ENCODE measurements at regions not wholly inside any gene's neighbourhood (a gene's known extent, or its start where the extent isn't known, plus 50 kb on each side); places are given as distances from the start of the nearest gene placed in this dataset.

- TF ChIP-seq GATA3 (IDR thresholded peaks at IDR 0.05; ENCODE audit: low read depth, low read length) (no peak), GATA2 (IDR thresholded peaks at IDR 0.05; ENCODE audit: low read depth, low read length) (no peak)
These were observed 82.7 kb downstream of the THAP12 start for GRCh38 chr11:76298255-76298654.

- TF ChIP-seq GATA3 (IDR thresholded peaks at IDR 0.05; ENCODE audit: low read depth, low read length) (no peak), GATA2 (IDR thresholded peaks at IDR 0.05; ENCODE audit: low read depth, low read length) (no peak)
These were observed 84.0 kb downstream of the THAP12 start for GRCh38 chr11:76296731-76297542.

- TF ChIP-seq GATA2 (IDR thresholded peaks at IDR 0.05; ENCODE audit: low read depth, low read length) = no peak
- no peak for TF ChIP-seq GATA3 (IDR thresholded peaks at IDR 0.05; ENCODE audit: low read depth, low read length)
These were observed 86.9 kb upstream of the WNT11 start for GRCh38 chr11:76293189-76293631.

GRCh38 chr11:76292583-76293188 is 86.4 kb upstream of the WNT11 start:
- TF ChIP-seq GATA2 (IDR thresholded peaks at IDR 0.05; ENCODE audit: low read depth, low read length) (no peak), GATA3 (IDR thresholded peaks at IDR 0.05; ENCODE audit: low read depth, low read length) (no peak)

GRCh38 chr11:76291576-76292526 is 85.5 kb upstream of the WNT11 start:
- no peak for TF ChIP-seq GATA3 (IDR thresholded peaks at IDR 0.05; ENCODE audit: low read depth, low read length)
- TF ChIP-seq GATA2 (IDR thresholded peaks at IDR 0.05; ENCODE audit: low read depth, low read length) = no peak

GRCh38 chr11:76288166-76288980 is 82.1 kb upstream of the WNT11 start:
- TF ChIP-seq GATA3 (IDR thresholded peaks at IDR 0.05; ENCODE audit: low read depth, low read length) (no peak), GATA2 (IDR thresholded peaks at IDR 0.05; ENCODE audit: low read depth, low read length) (no peak)

GRCh38 chr11:76287227-76287626 is 80.9 kb upstream of the WNT11 start:
- TF ChIP-seq GATA3 (IDR thresholded peaks at IDR 0.05; ENCODE audit: low read depth, low read length) (no peak), GATA2 (IDR thresholded peaks at IDR 0.05; ENCODE audit: low read depth, low read length) (no peak)

- no peak for TF ChIP-seq GATA3 (IDR thresholded peaks at IDR 0.05; ENCODE audit: low read depth, low read length)
- TF ChIP-seq GATA2 (IDR thresholded peaks at IDR 0.05; ENCODE audit: low read depth, low read length) = no peak
These were observed 79.2 kb upstream of the WNT11 start for GRCh38 chr11:76285397-76286104.

- TF ChIP-seq GATA3 (IDR thresholded peaks at IDR 0.05; ENCODE audit: low read depth, low read length) (no peak), GATA2 (IDR thresholded peaks at IDR 0.05; ENCODE audit: low read depth, low read length) (no peak)
These were observed 77.9 kb upstream of the WNT11 start for GRCh38 chr11:76284161-76284560.

GRCh38 chr11:76282811-76283595 is 76.7 kb upstream of the WNT11 start:
- no peak for TF ChIP-seq GATA2 (IDR thresholded peaks at IDR 0.05; ENCODE audit: low read depth, low read length)
- no peak for TF ChIP-seq GATA3 (IDR thresholded peaks at IDR 0.05; ENCODE audit: low read depth, low read length)

- TF ChIP-seq GATA3 (IDR thresholded peaks at IDR 0.05; ENCODE audit: low read depth, low read length) (no peak), GATA2 (IDR thresholded peaks at IDR 0.05; ENCODE audit: low read depth, low read length) (no peak)
These were observed 75.9 kb upstream of the WNT11 start for GRCh38 chr11:76282172-76282571.

- TF ChIP-seq GATA3 (IDR thresholded peaks at IDR 0.05; ENCODE audit: low read depth, low read length) (no peak), GATA2 (IDR thresholded peaks at IDR 0.05; ENCODE audit: low read depth, low read length) (no peak)
These were observed 75.2 kb upstream of the WNT11 start for GRCh38 chr11:76281558-76281906.

Measured in SH-SY5Y (cell line).